GM21360 (cell line): ENCODE measurements at regions not wholly inside any gene's neighbourhood (a gene's known extent, or its start where the extent isn't known, plus 50 kb on each side); places are given as distances from the start of the nearest gene placed in this dataset.
"Not testable (repeated sequence)": the region's sequence is repeated elsewhere in the genome, so short reads cannot be mapped to it uniquely, and the experiment has no call there.

ENCODE experiments used
- ATAC-seq: cut with Tn5 transposase; IDR thresholded peaks from one replicate; pipeline ENCODE4 v1.9.1; 2021; ENCODE audit warnings: mild to moderate bottlenecking, moderate library complexity; ENCODE audit not compliant: unreplicated experiment

DNA sequence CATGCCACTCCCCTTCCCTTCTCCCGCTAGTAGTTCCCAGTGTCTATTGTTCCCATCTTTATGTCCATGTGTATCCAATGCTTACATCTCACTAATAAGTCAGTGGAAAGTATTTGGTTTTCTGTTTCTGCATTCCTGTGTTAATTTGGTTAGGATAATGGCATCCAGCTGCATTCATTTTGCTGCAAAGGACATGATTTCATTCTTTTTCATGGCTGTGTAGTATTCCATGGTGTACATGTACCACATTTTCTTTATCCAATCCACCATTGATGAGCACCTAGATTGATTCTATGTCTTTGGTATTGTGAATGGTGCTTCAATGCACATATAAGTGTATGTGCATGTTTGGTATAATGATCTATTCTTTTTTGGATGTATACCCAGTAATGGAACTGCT, 502.5 kb upstream of the MAP2 start:
- not testable (repeated sequence) for ATAC-seq

DNA sequence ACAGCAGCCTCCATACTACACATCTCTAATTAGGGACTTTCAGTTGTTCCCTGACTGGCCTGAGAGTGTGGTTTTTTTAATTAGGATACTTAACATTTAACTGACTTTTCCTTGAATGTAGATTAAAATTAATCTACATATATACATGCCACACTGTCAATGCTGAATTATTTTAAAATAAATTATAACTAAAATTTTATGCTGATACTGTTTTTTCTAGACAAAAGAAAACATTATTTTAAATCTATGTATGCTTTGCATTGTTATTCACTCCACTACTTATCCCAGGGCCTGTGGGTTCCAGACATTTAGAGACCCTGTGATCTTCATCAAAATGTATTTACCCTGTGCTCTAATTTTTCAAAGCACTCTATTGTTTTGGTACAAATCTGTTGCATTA, 496.0 kb upstream of the MAP2 start:
- ATAC-seq: no peak

DNA sequence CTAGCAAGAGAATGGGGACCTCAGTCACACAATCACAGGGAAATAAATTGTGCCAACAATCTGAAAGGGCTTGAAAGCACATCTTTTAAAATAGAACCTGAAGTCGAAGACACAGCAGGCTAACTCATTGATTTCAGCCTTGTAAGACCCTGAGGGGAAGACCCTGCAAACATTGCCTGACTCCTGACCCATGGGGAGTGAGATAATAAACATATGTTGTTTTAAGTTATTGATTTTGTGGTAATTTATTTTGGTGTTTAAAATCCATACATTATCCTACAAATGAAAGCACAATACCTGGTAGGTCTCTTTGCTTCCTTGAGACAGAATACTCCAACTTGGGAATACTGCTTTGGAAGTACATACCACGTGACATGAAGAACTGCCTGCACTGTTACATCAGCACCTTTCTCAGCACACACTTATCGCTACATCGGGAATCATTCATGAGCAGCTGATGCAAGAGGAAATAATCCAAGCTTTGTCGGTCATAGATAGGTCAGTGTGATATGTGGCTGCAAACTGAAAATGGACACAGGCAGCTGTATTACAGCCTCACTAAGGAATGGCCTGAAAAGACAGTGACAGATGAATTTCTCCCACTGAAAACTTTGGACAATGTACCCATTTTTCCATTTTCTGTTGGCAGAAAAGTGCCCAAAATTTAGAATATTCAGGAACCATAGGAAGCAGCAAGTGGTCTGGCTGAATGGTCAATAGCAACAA, 494.5 kb upstream of the MAP2 start:
- no peak for ATAC-seq

DNA sequence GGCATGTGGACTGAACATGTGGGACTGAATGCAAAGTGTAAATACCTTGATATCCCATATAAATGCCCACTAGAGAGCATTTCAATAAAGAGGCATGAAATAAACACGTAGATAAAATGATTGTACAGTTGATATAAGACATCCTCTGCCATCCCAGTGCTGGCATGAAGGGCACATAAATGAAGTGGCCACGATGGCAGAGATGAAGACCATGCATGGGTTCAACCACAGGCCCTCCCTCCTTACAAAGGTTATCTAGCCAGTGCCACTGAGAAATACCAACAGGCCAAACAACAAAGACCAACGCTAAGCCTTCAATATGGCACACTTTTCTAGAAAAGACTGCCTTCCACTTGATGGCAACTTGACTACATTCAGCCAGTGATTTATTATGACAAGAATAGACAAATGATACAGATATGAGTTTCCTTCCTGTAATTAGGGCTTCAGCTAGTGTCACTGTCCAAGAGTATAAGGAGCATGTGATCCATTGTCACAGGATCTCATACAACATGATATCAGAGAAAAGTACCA, 493.9 kb upstream of the MAP2 start:
- ATAC-seq: no peak

DNA sequence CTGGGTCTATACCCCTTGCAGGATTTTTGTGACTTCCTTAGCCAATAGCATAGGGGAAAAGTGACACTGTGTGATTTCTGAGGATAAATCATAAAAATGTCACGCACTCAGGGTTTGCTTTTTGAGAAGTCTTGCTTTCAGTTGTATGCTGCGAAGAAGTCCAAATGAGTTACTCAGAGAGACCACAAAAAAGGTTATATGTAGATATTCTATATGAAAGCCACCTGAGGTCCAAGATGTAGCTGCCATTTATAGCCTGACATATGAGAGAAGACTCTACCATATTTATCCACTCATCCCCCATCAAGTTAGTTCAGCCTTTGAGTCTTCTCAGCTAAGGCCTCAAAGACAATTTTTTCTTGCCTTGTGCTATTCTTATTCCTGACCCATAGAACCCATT, 488.3 kb upstream of the MAP2 start:
- ATAC-seq: no peak

DNA sequence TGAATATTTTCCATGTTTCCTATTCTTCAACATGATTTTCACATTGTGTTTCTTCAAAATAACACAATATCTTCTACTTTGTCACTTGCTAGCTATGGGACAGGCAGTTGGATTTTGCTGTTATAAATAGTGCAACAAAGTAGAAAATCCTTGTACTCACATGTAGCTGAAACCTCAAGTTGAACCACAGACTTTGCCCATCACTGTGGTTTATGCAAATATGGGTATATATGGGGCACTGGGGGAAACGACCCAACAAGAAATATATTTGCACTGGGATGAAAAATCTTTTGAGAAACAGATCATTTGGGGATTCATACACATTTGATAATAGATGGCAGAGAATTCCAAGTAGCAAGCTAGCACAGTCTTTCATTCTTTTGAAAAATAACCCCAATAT, 486.3 kb upstream of the MAP2 start:
- ATAC-seq: no peak

DNA sequence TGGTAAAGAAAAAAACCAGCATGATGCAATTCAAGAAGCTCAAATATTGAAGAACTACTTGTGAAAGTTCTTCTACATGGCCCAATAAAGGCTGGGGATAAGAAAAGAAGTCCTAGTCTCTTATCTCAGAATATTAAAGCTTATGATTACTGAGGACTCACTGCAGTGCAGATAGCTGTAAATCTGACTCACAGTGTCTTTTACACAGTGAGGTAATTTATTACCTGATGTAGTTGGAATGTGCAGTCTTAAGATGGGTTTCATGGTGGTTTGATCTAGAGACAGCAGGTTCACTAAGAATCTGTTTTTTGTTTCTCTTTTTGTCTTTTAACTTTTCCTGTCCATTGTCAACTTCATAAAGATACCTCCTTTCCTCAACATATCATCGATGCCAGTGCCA, 484.0 kb upstream of the MAP2 start:
- ATAC-seq: no peak

DNA sequence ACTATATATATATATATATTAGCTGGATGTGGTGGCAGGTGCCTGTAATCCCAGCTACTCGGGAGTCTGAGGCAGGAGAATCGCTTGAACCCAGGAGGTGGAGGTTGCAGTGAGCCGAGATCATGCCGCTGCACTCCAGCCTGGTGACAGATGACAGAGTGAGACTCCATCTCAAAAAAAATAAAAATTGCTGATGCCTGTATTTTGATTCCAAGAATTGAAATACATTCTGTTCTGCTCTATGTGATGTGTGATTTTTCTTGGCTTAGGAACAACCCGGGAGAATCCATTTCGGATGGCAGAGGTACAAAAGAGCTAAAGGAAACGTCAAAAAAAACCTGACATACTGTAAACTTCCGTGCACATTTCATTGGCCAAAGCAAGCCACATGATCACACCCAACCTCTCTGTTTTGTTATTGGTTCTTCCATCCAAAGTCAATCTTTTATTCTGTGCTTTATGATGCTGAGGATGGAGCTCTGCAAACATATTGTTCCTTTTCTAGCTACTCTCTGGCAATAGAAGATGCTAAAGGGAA, 478.1 kb upstream of the MAP2 start:
- no peak for ATAC-seq

DNA sequence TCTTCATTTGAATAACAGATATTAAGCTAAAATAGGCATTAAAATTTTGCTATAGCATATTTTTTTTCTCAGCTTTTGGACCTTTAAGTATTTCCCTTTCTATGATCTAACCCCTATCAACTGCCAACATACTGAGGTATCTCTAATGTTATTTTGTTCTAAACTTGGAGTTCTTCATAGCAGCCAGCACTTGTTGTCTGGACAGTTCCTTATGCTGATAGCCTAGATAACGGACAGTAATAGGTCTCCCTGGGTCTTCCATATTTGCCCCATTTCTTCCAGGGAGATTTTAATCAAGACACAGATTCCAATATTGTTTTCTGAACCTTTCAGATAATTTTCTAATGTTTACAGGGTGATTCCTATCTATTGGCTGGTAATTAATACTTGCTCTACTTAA, 475.8 kb upstream of the MAP2 start:
- ATAC-seq: no peak

DNA sequence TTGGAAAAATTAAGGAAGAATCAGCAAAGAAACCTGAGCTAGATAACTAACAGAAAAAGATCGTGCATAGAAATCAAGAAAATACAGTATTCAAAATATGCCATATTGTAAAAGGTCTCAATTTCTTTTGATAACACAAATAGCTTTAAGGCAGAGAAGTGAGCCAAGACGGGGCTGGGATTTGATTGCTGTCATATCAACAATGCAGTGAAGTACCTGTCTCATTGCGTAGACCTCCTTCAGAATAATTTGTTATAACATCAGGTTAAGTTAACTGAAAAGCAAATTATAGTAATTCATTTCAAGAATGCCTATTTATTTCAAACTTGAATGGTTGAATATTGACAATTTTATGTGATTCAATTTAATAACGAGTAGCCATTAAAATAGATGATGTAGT, 453.8 kb upstream of the MAP2 start:
- ATAC-seq: no peak

DNA sequence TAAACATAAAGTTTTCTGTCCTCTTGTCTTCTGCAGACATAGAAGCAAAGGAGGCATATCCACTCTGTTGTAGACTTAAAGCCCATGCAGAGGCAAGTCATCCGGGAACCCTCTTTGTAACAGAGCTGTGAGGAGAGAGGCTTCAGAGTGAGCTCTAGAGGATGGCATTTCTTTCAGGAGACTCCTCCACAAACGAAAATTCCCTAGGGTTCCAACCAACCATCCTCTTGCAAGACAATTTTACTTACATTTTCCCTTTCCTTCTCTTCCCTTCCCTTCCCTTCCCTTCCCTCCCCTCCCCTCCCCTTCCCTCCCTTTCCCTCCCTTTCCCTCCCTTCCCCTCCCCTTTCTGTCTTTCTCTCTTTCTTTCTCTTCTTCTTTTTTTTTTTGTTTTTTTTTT, 446.3 kb upstream of the MAP2 start:
- no peak for ATAC-seq

DNA sequence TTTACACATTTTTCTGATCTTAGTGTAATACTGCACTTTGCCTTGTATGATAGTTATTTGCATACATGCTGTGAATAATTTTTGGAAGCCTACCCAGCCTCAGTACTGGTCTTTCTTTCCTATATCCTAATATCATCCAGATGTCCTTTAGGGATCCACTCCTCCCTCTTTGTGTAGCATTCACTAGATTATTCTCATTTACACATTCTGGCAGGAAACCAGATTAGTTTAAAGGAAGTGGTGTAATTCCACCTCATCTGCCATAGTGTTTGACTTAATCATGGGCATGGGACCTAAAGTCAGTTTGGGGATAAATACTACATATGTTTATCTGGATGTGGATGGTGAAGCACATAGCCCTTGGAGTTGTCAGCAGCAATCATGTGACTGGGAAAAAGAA, 444.9 kb upstream of the MAP2 start:
- no peak for ATAC-seq

DNA sequence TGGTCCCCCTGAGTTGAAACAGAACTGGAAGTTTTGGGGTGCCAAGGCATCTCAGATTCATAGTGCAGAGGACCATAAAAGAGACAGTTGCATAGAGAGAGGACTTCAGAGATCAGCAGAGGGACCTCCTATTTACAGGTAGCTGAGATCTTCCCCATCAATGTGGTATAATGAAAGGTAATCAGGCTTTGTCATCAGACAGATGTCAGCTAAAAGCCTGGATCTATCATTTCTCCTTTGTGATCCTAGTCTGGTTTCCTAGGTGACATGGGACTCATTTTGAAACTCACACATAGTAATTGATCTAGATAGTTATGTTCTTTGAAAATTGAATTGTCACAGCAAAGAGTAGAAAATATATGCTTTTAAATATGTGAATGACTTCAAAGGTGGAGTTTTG, 443.5 kb upstream of the MAP2 start:
- no peak for ATAC-seq

DNA sequence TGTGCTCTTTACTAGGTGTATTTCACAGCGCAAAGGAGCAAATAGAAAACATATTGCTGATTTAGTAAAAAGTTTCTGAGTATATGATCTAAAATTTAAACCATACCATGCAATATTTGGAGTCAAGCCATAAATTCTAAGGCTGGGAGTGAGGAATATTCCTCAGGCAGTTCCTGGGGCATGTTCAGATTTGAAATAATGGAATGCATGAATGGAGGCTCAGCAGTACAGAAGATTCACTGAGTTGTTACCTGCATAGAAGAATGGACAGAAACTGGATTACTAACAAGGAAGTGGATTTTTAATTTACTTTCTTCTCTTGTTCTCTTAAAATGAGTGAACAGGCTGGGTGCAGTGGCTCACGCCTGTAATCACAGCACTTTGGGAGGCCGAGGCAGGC, 441.0 kb upstream of the MAP2 start:
- no peak for ATAC-seq

DNA sequence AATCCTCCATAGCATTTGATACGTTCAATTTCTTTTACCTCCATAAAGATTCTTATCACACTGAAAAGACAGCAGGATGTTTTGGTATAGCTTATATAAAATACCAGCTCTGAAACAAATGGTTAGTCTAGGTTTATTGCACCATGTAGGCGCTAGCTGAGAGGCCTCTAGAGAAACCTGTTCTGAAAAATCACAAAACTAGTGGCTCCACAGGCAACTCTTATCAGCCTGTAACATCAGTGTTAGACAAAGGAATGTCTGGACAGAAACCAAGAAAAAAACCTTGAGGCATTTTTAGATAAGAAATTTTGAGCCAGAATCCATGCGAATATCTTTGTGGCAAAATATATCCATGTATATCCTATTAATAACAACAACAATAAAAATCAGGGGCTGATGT, 440.4 kb upstream of the MAP2 start:
- ATAC-seq: no peak

DNA sequence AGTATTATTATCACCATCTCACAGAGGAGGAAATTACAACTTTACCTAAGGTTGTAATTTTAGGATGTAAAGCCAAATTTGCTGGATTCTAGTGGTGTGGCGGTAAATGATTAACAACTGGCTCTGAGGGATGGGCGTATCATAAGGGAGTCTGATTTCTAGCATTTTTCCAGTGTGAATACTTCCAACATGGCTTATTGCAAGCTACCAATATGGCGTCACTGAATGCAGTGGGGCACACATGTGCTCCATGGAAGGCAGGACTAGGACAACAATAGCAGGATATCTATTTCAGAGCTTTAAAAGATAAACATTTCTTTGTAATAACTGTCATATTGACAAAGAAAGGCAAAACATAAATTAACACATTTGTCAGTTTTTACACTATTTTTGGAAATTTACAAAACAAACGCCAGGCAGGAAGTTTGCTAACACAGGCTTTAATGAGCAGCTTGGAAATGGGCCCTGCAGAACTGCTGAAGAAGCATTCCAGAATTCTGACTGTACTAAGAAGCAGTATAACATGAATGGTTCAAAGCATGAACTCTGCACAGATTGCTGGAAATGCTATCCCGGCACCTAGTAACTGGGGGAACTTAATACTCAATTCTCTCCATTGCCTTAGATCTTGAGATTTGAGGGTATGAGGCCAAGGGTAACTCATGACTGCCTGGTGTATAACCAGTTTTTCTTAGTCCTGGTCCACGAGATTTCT, 439.3 kb upstream of the MAP2 start:
- ATAC-seq: no peak

DNA sequence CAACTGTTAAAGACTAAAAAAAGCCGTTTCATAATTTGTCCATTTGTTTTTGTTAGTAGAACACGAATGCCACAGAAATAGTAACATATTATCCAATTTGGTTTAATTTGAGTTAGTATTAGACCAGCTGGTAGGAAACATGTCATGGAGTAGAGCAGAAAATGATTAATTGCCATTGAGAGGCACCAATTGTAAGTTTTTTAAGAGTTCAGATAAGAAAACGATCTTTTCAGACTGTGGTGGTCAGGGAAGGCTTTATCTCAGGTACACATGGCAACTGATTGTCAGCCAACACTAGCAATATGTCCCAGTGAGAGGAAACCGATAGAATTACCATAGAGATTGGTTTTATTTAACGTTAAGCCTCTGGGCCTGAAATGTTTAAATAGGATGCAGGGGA, 438.2 kb upstream of the MAP2 start:
- ATAC-seq: no peak

DNA sequence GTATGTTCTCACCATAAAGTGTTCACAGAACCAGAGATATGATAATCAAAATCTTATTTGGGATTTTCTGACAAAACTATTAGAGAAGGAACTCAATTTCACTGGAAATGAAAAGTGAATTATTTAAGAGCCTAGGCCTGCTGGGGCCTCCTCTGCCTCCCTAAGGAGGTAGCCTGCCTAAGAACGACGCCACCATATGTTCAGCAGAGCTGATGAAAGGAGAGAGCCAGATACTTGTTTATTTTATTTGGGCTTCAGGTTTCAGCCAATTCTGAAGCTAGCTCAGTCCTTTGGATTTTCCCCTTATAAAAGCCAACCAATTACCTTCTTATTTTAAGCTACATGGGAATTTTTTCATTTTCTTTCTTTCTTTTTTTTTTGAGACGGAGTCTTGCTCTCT, 433.1 kb upstream of the MAP2 start:
- no peak for ATAC-seq

DNA sequence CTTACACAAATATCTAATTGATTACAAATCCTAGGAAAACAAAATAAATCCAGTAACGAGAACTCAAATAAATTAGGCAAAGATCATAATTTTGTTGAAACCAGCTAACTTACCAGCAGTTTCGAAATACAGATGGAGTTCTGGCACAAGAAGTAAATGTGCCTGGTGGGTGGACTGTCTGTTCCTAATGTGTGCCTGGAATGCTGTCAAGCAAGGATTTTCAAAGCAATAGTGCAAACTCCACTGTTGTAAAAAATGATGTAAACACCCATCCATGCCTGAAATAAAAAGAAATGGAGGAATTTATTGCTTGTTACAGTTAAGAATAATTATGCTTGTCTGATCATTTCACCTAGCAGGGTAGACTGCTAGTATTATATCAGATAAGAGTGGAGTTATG, 423.9 kb upstream of the MAP2 start:
- ATAC-seq: no peak

DNA sequence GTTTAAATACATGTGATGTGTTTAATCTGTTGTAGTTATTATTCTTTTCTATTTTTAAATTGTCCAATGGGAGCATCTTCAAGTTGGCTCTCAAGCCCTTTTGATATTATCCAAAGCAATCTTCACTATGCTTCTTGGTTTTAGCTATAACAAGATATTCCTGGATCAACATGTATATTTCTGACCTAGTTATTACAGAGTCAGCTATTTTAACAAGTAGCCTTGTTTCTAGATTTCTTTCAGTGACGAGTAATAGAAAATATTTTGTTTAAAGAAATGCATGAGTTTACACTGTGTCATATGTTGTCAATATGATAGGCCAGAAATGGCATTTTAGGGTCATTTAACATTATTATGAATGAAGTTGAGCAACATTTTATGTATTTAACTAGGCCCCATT, 421.8 kb upstream of the MAP2 start:
- no peak for ATAC-seq

DNA sequence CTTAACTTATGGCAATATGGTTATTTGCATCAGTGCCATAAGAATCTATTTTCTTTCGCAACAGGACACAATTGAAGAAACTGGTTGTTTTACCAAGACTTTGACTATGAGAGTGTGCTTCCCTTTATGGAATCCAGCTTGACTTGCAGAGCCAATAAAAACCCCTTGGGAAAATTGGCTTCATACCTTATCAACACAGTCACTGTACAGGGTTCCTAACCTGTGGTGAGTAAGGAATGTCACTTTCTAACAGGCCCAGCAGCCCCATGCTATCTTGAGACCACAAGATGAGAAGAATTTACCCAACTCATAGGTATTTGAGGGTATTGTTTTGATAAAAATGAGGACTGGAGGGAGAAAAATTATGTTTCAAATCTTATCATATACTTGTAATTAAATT, 418.5 kb upstream of the MAP2 start:
- no peak for ATAC-seq

DNA sequence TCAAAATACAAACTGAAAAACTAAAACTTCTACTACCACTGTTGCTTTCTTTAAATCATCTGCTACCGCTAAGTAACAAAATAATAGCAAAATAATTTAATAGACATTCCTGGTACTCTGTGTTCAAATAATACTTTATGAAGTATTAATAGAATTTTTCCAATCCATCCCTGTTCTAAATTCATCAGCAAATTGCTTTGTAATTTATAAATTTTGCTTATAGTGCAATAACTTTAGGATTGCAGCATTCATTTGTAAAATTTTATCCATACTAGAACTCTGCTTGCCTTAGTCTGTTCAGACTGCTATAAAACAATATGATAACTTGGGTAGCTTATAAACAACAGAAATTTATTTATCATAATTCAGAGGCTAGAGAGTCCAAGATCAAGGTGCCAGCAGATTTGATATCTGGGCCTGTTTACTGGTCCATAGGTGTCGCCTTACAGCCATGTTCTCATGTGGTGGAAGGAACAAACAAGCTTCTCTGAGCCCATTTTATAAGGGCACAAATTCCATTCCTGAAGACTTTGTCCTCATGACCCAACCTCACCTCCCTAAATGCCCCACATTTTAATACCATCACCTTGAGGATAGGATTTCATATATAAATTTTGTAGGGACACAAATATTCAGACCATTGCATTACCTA, 415.1 kb upstream of the MAP2 start:
- no peak for ATAC-seq
